ENCODE measurements at regions not wholly inside any gene's neighbourhood (a gene's known extent, or its start where the extent isn't known, plus 50 kb on each side); places are given as distances from the start of the nearest gene placed in this dataset.

GRCh38 chr13:73578251-73578875, 519.6 kb downstream of the KLF5 start:
- TF ChIP-seq CTCF (IDR thresholded peaks at IDR 0.05): no peak

- TF ChIP-seq CTCF (IDR thresholded peaks at IDR 0.05): no peak
Observed at GRCh38 chr13:73576291-73576690, 517.5 kb downstream of the KLF5 start.

GRCh38 chr13:73572824-73573223, 514.0 kb downstream of the KLF5 start:
- TF ChIP-seq CTCF (IDR thresholded peaks at IDR 0.05): no peak

GRCh38 chr13:73571376-73571775, 512.6 kb downstream of the KLF5 start:
- no peak for TF ChIP-seq CTCF (IDR thresholded peaks at IDR 0.05)

GRCh38 chr13:73556902-73557301, 498.1 kb downstream of the KLF5 start:
- TF ChIP-seq CTCF (IDR thresholded peaks at IDR 0.05): no peak

GRCh38 chr13:73556128-73556527, 497.3 kb downstream of the KLF5 start:
- TF ChIP-seq CTCF (IDR thresholded peaks at IDR 0.05): no peak

- no peak for TF ChIP-seq CTCF (IDR thresholded peaks at IDR 0.05)
Observed at GRCh38 chr13:73551736-73552135, 492.9 kb downstream of the KLF5 start.

- TF ChIP-seq CTCF (IDR thresholded peaks at IDR 0.05): no peak
Observed at GRCh38 chr13:73549717-73550116, 490.9 kb downstream of the KLF5 start.

Measured in LNCAP (cell line).